Neural cell (in vitro differentiated cells): ENCODE measurements at regions not wholly inside any gene's neighbourhood (a gene's known extent, or its start where the extent isn't known, plus 50 kb on each side); places are given as distances from the start of the nearest gene placed in this dataset.

Experiments
- EZH2 ChIP-seq: fragments of 200-600, 300-800 bp; shearing (Covaris generic), sonication (generic); IDR thresholded peaks from 2 replicates; pipeline ENCODE4 v1.6.1; 2014; ENCODE audit warnings: antibody characterized with exemption, low read length, borderline replicate concordance, mild to moderate bottlenecking; ENCODE audit not compliant: insufficient read depth, poor library complexity, severe bottlenecking
- RAD21 ChIP-seq: fragments of 450-650 bp; conservative IDR thresholded peaks from 2 replicates; pipeline ENCODE4 v1.6.1; 2014; ENCODE audit warnings: antibody characterized with exemption, mild to moderate bottlenecking, moderate library complexity
- SMC3 ChIP-seq: fragments of 450-650 bp; conservative IDR thresholded peaks from 2 replicates; pipeline ENCODE4 v1.6.1; 2014; ENCODE audit warnings: antibody characterized with exemption, mild to moderate bottlenecking, moderate library complexity; ENCODE audit not compliant: poor library complexity
- TF ChIP-seq, protein P1 (sequence below): fragments of 450-650 bp; IDR thresholded peaks from 2 replicates; pipeline ENCODE4 v1.5.1; 2014; ENCODE audit warnings: antibody characterized with exemption, mild to moderate bottlenecking, moderate library complexity; ENCODE audit not compliant: poor library complexity, severe bottlenecking
- TF ChIP-seq, protein P2 (sequence below): IDR thresholded peaks from 2 replicates; pipeline ENCODE4 v1.6.1; 2012; ENCODE audit warnings: borderline replicate concordance

DNA sequence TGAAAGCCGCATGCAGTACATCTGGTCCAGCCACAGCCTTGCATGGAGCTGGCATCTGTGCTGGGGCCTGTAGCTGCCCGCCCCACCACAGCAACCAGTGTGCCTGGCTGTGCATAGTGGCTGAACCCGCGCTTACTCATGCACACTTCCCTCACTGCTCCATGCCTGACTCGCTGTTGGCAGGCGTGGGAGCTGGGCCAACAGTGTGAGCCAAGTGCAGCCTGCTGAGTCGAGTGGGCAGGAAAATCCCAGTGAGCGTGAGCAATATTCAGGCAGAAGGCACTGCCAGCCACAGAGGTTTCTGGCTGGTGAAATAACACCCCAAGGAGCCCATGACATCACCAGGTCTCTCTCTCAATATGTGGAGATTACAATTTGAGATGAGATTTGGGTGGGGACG, 1674.1 kb upstream of the TMEFF2 start:
- TF ChIP-seq, protein P1, sequence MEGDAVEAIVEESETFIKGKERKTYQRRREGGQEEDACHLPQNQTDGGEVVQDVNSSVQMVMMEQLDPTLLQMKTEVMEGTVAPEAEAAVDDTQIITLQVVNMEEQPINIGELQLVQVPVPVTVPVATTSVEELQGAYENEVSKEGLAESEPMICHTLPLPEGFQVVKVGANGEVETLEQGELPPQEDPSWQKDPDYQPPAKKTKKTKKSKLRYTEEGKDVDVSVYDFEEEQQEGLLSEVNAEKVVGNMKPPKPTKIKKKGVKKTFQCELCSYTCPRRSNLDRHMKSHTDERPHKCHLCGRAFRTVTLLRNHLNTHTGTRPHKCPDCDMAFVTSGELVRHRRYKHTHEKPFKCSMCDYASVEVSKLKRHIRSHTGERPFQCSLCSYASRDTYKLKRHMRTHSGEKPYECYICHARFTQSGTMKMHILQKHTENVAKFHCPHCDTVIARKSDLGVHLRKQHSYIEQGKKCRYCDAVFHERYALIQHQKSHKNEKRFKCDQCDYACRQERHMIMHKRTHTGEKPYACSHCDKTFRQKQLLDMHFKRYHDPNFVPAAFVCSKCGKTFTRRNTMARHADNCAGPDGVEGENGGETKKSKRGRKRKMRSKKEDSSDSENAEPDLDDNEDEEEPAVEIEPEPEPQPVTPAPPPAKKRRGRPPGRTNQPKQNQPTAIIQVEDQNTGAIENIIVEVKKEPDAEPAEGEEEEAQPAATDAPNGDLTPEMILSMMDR, result no peak
- TF ChIP-seq, protein P2, sequence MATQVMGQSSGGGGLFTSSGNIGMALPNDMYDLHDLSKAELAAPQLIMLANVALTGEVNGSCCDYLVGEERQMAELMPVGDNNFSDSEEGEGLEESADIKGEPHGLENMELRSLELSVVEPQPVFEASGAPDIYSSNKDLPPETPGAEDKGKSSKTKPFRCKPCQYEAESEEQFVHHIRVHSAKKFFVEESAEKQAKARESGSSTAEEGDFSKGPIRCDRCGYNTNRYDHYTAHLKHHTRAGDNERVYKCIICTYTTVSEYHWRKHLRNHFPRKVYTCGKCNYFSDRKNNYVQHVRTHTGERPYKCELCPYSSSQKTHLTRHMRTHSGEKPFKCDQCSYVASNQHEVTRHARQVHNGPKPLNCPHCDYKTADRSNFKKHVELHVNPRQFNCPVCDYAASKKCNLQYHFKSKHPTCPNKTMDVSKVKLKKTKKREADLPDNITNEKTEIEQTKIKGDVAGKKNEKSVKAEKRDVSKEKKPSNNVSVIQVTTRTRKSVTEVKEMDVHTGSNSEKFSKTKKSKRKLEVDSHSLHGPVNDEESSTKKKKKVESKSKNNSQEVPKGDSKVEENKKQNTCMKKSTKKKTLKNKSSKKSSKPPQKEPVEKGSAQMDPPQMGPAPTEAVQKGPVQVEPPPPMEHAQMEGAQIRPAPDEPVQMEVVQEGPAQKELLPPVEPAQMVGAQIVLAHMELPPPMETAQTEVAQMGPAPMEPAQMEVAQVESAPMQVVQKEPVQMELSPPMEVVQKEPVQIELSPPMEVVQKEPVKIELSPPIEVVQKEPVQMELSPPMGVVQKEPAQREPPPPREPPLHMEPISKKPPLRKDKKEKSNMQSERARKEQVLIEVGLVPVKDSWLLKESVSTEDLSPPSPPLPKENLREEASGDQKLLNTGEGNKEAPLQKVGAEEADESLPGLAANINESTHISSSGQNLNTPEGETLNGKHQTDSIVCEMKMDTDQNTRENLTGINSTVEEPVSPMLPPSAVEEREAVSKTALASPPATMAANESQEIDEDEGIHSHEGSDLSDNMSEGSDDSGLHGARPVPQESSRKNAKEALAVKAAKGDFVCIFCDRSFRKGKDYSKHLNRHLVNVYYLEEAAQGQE, result no peak
- no peak for TF ChIP-seq SMC3
- TF ChIP-seq EZH2, result no peak
- TF ChIP-seq RAD21, result no peak
